ENCODE measurements at regions not wholly inside any gene's neighbourhood (a gene's known extent, or its start where the extent isn't known, plus 50 kb on each side); places are given as distances from the start of the nearest gene placed in this dataset.
A peak's percentile ranks its signal among the peaks of the same experiment; 100 is the strongest.
"Not testable (repeated sequence)": the region's sequence is repeated elsewhere in the genome, so short reads cannot be mapped to it uniquely, and the experiment has no call there.

DNA sequence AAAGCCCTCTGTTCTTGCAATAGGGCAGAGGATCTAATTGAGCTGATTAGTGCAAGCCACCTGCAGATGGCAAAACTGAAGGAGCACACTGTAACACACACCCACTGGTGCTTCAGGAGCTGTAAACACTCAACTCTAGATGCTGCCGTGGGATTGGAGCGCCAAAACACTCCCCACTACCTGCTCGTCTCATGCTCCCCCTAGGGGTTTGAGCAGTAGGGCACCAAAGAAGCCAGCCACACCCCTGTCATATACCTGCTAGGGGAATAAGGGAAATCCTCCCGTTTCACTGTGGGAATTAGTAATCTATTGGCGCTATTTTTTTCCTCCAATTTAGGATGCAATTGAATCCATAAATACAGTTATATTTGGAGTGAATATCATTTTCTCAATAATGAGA, 360.2 kb downstream of the GLUD2 start (continued):
- TF ChIP-seq ZSCAN30 (tag by site-specific recombination; IDR thresholded peaks at IDR 0.05) (no peak), ZNF629 (tag by site-specific recombination; IDR thresholded peaks at IDR 0.05) (no peak), ZNF37A (tag by site-specific recombination; IDR thresholded peaks at IDR 0.05) (no peak)

DNA sequence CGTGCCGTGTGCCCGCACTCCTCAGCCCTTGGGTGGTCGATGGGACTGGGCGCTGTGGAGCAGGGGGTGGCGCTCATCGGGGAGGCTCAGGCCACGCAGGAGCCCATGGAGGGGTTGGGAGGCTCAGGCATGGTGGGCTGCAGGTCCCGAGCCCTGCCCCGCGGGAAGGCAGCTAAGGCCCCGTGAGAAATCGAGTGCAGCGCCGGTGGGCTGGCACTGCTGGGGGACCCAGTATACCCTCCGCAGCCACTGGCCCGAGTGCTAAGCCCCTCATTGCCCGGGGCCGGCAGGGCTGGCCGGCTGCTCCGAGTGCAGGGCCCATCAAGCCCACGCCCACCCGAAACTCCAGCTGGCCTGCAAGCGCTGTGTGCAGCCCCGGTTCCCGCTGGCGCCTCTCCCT, 384.1 kb downstream of the GLUD2 start:
- H3K4me3 ChIP-seq (ENCODE audit: low read depth, low read length); H3K27ac ChIP-seq (ENCODE audit: extremely low read depth, low read depth, low read length); H3K9me3 ChIP-seq (ENCODE audit: control insufficient read depth, insufficient read depth, low read depth, low read length); CTCF ChIA-PET; POLR2A ChIA-PET; H3K4me1 ChIP-seq (ENCODE audit: control insufficient read depth, insufficient read depth, low read length); H3K36me3 ChIP-seq (ENCODE audit: control insufficient read depth in 2 of 2, insufficient read depth in 1 of 2, low read length in 2 of 2): not testable (repeated sequence)

DNA sequence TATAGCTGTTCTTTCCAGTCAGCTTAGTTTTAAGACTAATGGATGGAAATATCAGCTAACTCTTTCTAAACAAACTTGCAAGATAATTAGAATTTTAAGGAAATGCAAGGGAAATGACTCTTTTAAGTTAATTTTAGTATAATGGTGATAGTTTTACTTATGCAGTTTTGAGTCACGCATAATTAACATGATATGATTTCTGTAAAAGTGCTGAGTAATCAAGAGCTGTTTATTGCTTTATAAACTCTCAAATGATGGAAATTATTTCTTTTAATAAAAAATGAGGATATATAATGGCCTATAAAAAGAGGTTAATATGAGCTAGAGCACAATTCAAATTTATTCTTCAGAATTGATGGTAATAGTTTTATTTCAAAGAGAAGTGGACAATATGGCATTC, 385.9 kb downstream of the GLUD2 start:
- no peak overlapping the region for H3K27ac ChIP-seq (ENCODE audit: extremely low read depth, low read depth, low read length)
- no peak overlapping the region for H3K4me3 ChIP-seq (ENCODE audit: low read depth, low read length)
- TF ChIP-seq WT1 (tag by site-specific recombination; IDR thresholded peaks at IDR 0.05) (no peak), ZNF777 (tag by site-specific recombination; IDR thresholded peaks at IDR 0.05; ENCODE audit: borderline replicate concordance) (no peak), ZNF621 (tag by site-specific recombination; IDR thresholded peaks at IDR 0.05) (no peak), ZNF571 (tag by site-specific recombination; IDR thresholded peaks at IDR 0.05) (no peak)
- TF ChIP-seq, protein P1, sequence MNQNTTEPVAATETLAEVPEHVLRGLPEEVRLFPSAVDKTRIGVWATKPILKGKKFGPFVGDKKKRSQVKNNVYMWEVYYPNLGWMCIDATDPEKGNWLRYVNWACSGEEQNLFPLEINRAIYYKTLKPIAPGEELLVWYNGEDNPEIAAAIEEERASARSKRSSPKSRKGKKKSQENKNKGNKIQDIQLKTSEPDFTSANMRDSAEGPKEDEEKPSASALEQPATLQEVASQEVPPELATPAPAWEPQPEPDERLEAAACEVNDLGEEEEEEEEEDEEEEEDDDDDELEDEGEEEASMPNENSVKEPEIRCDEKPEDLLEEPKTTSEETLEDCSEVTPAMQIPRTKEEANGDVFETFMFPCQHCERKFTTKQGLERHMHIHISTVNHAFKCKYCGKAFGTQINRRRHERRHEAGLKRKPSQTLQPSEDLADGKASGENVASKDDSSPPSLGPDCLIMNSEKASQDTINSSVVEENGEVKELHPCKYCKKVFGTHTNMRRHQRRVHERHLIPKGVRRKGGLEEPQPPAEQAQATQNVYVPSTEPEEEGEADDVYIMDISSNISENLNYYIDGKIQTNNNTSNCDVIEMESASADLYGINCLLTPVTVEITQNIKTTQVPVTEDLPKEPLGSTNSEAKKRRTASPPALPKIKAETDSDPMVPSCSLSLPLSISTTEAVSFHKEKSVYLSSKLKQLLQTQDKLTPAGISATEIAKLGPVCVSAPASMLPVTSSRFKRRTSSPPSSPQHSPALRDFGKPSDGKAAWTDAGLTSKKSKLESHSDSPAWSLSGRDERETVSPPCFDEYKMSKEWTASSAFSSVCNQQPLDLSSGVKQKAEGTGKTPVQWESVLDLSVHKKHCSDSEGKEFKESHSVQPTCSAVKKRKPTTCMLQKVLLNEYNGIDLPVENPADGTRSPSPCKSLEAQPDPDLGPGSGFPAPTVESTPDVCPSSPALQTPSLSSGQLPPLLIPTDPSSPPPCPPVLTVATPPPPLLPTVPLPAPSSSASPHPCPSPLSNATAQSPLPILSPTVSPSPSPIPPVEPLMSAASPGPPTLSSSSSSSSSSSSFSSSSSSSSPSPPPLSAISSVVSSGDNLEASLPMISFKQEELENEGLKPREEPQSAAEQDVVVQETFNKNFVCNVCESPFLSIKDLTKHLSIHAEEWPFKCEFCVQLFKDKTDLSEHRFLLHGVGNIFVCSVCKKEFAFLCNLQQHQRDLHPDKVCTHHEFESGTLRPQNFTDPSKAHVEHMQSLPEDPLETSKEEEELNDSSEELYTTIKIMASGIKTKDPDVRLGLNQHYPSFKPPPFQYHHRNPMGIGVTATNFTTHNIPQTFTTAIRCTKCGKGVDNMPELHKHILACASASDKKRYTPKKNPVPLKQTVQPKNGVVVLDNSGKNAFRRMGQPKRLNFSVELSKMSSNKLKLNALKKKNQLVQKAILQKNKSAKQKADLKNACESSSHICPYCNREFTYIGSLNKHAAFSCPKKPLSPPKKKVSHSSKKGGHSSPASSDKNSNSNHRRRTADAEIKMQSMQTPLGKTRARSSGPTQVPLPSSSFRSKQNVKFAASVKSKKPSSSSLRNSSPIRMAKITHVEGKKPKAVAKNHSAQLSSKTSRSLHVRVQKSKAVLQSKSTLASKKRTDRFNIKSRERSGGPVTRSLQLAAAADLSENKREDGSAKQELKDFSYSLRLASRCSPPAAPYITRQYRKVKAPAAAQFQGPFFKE (tag by site-specific recombination; IDR thresholded peaks at IDR 0.05; ENCODE audit: borderline replicate concordance): no peak
- TF ChIP-seq, protein P2, sequence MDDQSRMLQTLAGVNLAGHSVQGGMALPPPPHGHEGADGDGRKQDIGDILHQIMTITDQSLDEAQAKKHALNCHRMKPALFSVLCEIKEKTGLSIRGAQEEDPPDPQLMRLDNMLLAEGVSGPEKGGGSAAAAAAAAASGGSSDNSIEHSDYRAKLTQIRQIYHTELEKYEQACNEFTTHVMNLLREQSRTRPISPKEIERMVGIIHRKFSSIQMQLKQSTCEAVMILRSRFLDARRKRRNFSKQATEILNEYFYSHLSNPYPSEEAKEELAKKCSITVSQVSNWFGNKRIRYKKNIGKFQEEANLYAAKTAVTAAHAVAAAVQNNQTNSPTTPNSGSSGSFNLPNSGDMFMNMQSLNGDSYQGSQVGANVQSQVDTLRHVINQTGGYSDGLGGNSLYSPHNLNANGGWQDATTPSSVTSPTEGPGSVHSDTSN (CRISPR knock-in tag; IDR thresholded peaks at IDR 0.05): no peak
- H3K9me3 ChIP-seq (ENCODE audit: control insufficient read depth, insufficient read depth, low read depth, low read length): no peaks in the 10 kb centered on the region
- H3K4me1 ChIP-seq (ENCODE audit: control insufficient read depth, insufficient read depth, low read length): no peaks in the 10 kb centered on the region
- no peaks in the 10 kb centered on the region for H3K36me3 ChIP-seq (ENCODE audit: control insufficient read depth in 2 of 2, insufficient read depth in 1 of 2, low read length in 2 of 2)
- ChIA-PET CTCF (no interaction called here), POLR2A (no interaction called here)

DNA sequence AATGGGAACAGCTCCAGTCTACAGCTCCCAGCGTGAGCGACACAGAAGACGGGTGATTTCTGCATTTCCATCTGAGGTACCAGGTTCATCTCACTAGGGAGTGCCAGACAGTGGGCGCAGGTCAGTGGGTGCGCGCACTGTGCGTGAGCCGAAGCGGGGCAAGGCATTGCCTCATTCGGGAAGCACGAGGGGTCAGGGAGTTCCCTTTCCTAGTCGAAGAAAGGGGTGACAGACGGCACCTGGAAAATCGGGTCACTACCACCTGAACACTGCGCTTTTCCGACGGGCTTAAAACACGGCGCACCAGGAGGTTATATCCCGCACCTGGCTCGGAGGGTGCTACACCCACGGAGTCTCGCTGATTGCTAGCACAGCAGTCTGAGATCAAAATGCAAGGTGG, 390.3 kb downstream of the GLUD2 start:
- H3K4me1 ChIP-seq (ENCODE audit: control insufficient read depth, insufficient read depth, low read length); POLR2A ChIA-PET; H3K27ac ChIP-seq (ENCODE audit: extremely low read depth, low read depth, low read length); H3K9me3 ChIP-seq (ENCODE audit: control insufficient read depth, insufficient read depth, low read depth, low read length); H3K4me3 ChIP-seq (ENCODE audit: low read depth, low read length); H3K36me3 ChIP-seq (ENCODE audit: control insufficient read depth in 2 of 2, insufficient read depth in 1 of 2, low read length in 2 of 2); CTCF ChIA-PET: not testable (repeated sequence)

DNA sequence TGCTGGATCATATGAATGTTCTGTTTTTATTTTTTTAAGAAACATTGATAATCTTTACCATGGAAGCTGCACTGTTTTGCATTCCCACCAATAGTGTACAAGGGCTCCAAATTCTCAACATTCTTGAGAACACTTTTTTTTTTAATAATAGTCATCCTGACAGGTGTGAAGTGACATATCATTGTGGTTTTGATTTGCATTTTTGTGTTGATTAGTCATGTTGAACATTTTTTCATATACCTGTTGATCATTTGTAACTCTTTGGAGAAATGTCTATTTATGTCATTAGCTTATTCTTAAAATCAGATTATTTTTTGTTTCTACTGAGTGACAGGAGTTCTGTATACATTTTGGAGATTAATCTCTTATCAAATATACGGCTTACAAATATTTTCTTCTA, 408.5 kb downstream of the GLUD2 start:
- CTCF ChIA-PET: no interaction called here
- Histone ChIP-seq H3K36me3 (ENCODE audit: control insufficient read depth in 2 of 2, insufficient read depth in 1 of 2, low read length in 2 of 2) (no peaks in the 10 kb centered on the region), H3K27ac (ENCODE audit: extremely low read depth, low read depth, low read length) (no peak overlapping the region), H3K4me1 (ENCODE audit: control insufficient read depth, insufficient read depth, low read length) (no peaks in the 10 kb centered on the region), H3K4me3 (ENCODE audit: low read depth, low read length) (no peak overlapping the region), H3K9me3 (ENCODE audit: control insufficient read depth, insufficient read depth, low read depth, low read length) (no peaks in the 10 kb centered on the region)
- POLR2A ChIA-PET: no interaction called here
- TF ChIP-seq SCRT2 (tag by site-specific recombination; IDR thresholded peaks at IDR 0.05) (peak; percentile 54; the same call in 1 of the 2 replicates), ZNF629 (tag by site-specific recombination; IDR thresholded peaks at IDR 0.05) (no peak)
- TF ChIP-seq, protein P3, sequence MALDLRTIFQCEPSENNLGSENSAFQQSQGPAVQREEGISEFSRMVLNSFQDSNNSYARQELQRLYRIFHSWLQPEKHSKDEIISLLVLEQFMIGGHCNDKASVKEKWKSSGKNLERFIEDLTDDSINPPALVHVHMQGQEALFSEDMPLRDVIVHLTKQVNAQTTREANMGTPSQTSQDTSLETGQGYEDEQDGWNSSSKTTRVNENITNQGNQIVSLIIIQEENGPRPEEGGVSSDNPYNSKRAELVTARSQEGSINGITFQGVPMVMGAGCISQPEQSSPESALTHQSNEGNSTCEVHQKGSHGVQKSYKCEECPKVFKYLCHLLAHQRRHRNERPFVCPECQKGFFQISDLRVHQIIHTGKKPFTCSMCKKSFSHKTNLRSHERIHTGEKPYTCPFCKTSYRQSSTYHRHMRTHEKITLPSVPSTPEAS (tag by site-specific recombination; IDR thresholded peaks at IDR 0.05): no peak
